Esophagus squamous epithelium (tissue), 5 donors: ENCODE measurements at regions not wholly inside any gene's neighbourhood (a gene's known extent, or its start where the extent isn't known, plus 50 kb on each side); places are given as distances from the start of the nearest gene placed in this dataset.
A peak's percentile ranks its signal among the peaks of the same experiment; 100 is the strongest.

Experiments
- DNase-seq: peaks from one replicate; lab custom pipeline; 2025; lab: John Stamatoyannopoulos, UW
- H3K27ac ChIP-seq, 4 donors: fragments of 200-600 bp; sonication (generic); one replicate each; pipeline ENCODE4 v1.5.1; 2016 to 2019; ENCODE audit warnings: mild to moderate bottlenecking in 1 of 4
- H3K27me3 ChIP-seq, 4 donors: fragments of 200-600 bp; sonication (generic); 1 replicate in 3 of 4; 2 replicates in 1 of 4; pipeline versions ENCODE4 v1.5.1 to v1.6.0; 2017 to 2021; ENCODE audit warnings: antibody characterized with exemption in 1 of 4
- H3K36me3 ChIP-seq, 3 donors: fragments of 200-600 bp; sonication (generic); one replicate each; pipeline ENCODE4 v1.5.1; 2016 to 2019
- H3K4me1 ChIP-seq, 3 donors: fragments of 200-600 bp; sonication (generic); one replicate each; pipeline ENCODE4 v1.5.1; 2017 to 2019
- H3K4me3 ChIP-seq, 4 donors: fragments of 200-600 bp; sonication (generic); 1 replicate in 3 of 4; 2 replicates in 1 of 4; pipeline ENCODE4 v1.5.1; 2016 to 2019; ENCODE audit warnings: mild to moderate bottlenecking in 2 of 4, moderate library complexity in 1 of 4
- H3K9me3 ChIP-seq, 3 donors: fragments of 200-600 bp; sonication (generic); one replicate each; pipeline ENCODE4 v1.5.1; 2016 to 2019
- CTCF ChIP-seq, 6 experiments: fragments of 450-650 bp in 4 of 6; fragments of 200-600 bp in 2 of 6; sonication (generic) in 2 of 6; IDR thresholded peaks; one replicate each; pipeline ENCODE4 v1.5.1; 2016 to 2019; ENCODE audit warnings: antibody characterized with exemption in 6 of 6, mild to moderate bottlenecking in 4 of 6, moderate library complexity in 4 of 6
- POLR2A ChIP-seq, 4 donors: fragments of 450-650 bp; IDR thresholded peaks; one replicate each; pipeline ENCODE4 v1.6.1; 2017; ENCODE audit warnings: antibody characterized with exemption in 4 of 4, mild to moderate bottlenecking in 4 of 4, moderate library complexity in 3 of 4
- WGBS, 2 donors: methylation state at CpG; one replicate each; pipeline ENCODE4 v1.1.5; 2018; 5-methylcytosine and 5-hydroxymethylcytosine counted together
- intact Hi-C: fragments of 100-400 bp; cut with DNase I; formaldehyde crosslinking; loops from one replicate; pipeline ENCODE4 v1.15.0; 2022
- donor health status: DM: yes; HTN: yes; CAD: no.

DNA sequence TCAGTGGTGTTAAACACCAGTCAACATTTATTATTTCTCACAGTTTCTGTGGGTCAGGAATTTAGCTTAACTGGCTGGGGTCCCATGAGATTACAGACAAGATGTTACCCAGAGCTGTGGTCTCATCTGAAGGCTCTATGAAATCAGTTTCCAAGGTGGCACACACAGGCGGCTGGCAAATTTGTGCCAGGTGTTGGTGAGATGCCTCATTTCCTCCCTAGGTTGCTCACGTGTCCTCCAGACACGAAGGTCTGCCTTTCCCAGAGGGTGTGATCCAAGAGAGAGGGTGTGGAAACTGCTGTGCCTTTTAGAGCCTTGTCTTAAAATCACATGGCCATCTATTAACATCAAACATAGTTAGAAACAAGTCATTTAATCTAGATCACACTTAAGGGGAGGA is 209.0 kb downstream of the JCAD start:
- no peaks in the 10 kb centered on the region for H3K36me3 ChIP-seq
- intact Hi-C loops: loop anchor here (10.0 kb wide), 1 partner anchor 94 kb away; no protein-coding TSS in a partner anchor
- TF ChIP-seq CTCF (IDR thresholded peaks at IDR 0.05): no peak
- TF ChIP-seq POLR2A (IDR thresholded peaks at IDR 0.05): no peak
- no peak for DNase-seq
- H3K4me3 ChIP-seq: no peak overlapping the region
- H3K27me3 ChIP-seq: no peaks in the 10 kb centered on the region
- H3K9me3 ChIP-seq: peaks cover 0 to under 1% (median 0%) of the 10 kb centered on the region in 3 donors
- peak overlapping the region; percentile 18 to 86 (median 77) for H3K27ac ChIP-seq
- H3K4me1 ChIP-seq: peaks cover 0 to 64% (median 37%) of the 10 kb centered on the region in 3 donors
- 27 to 64% methylated on average over 2 to 3 of the region's 3 CpGs for WGBS, 2 donors

DNA sequence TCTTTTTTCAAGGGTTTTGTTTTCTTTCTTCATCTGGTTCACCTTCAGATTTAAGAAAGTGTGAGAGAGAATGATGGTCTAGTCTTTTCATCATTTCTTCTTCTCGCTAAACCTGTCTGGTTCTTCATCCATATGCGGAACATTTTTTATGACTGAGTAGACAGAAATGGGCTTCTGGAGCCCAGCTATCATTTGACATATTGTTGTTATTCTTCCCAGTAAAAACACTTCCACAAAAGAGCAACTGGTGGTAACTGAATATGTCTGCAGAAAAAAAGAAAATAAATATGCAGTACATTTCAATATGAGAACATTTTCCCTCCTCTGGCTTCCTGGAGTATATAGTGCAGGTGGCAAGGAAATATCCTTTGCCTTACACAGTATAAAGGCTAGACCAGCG is 209.5 kb downstream of the JCAD start:
- Histone ChIP-seq H3K27me3 (no peaks in the 10 kb centered on the region), H3K4me3 (peak overlapping the region in 1 of 4 donors; percentile 47), H3K36me3 (no peaks in the 10 kb centered on the region), H3K4me1 (peaks cover 0 to 59% (median 36%) of the 10 kb centered on the region in 3 donors), H3K27ac (peak overlapping the region in 3 of 4 donors; percentile 76 to 86 (median 78)), H3K9me3 (peaks cover 0 to 5% (median 5%) of the 10 kb centered on the region in 3 donors)
- intact Hi-C loops: loop anchor here (10.0 kb wide), 2 partner anchors 95 to 115 kb away; no protein-coding TSS in a partner anchor
- DNase-seq: no peak
- 60 to 72% methylated on average over 3 of the region's 3 CpGs for WGBS, 2 donors
- TF ChIP-seq CTCF (IDR thresholded peaks at IDR 0.05): no peak

GRCh38 chr10:29849126-29849833 is 210.1 kb downstream of the JCAD start:
- Histone ChIP-seq H3K9me3 (peaks cover 0 to 7% (median 5%) of the 10 kb centered on the region in 3 donors), H3K27ac (peak overlapping the region; percentile 42 to 86 (median 77)), H3K27me3 (no peaks in the 10 kb centered on the region), H3K4me1 (peaks cover 0 to 53% (median 33%) of the 10 kb centered on the region in 3 donors), H3K36me3 (no peaks in the 10 kb centered on the region), H3K4me3 (peak overlapping the region in 3 of 4 donors; percentile 6 to 47 (median 9))
- 71 to 76% methylated on average over 5 to 9 of the region's 9 CpGs for WGBS, 2 donors
- intact Hi-C loops: loop anchor here (10.0 kb wide), 1 partner anchor 114 kb away; no protein-coding TSS in a partner anchor
- TF ChIP-seq POLR2A (IDR thresholded peaks at IDR 0.05): no peak
- TF ChIP-seq CTCF (IDR thresholded peaks at IDR 0.05): no peak
- DNase-seq: no peak

GRCh38 chr10:29846881-29847280 is 212.1 kb upstream of the SVIL start:
- TF ChIP-seq CTCF (IDR thresholded peaks at IDR 0.05) (no peak), POLR2A (IDR thresholded peaks at IDR 0.05) (no peak)
- WGBS, 2 donors: 86 to 88% methylated on average over 3 of the region's 3 CpGs
- no peak overlapping the region for H3K27ac ChIP-seq
- intact Hi-C loops: loop anchor here (10.0 kb wide), 1 partner anchor 112 kb away; no protein-coding TSS in a partner anchor
- peaks cover 0 to 7% (median 5%) of the 10 kb centered on the region in 3 donors for H3K9me3 ChIP-seq
- H3K4me3 ChIP-seq: no peak overlapping the region
- peaks cover 5 to 44% (median 23%) of the 10 kb centered on the region in 3 donors for H3K4me1 ChIP-seq
- H3K27me3 ChIP-seq: no peaks in the 10 kb centered on the region
- no peak for DNase-seq
- no peaks in the 10 kb centered on the region for H3K36me3 ChIP-seq

- intact Hi-C loops: loop anchor here (10.0 kb wide), 1 partner anchor 110 kb away; no protein-coding TSS in a partner anchor
- Histone ChIP-seq H3K27me3 (no peaks in the 10 kb centered on the region), H3K9me3 (peaks cover 0 to 7% (median 5%) of the 10 kb centered on the region in 3 donors), H3K27ac (no peak overlapping the region), H3K36me3 (no peaks in the 10 kb centered on the region), H3K4me1 (peaks cover 5 to 44% (median 31%) of the 10 kb centered on the region in 3 donors), H3K4me3 (no peak overlapping the region)
- 100% methylated on average over 1 of the region's 1 CpG for WGBS, 2 donors
- TF ChIP-seq POLR2A (IDR thresholded peaks at IDR 0.05) (no peak), CTCF (IDR thresholded peaks at IDR 0.05) (no peak)
- DNase-seq: no peak
Observed at GRCh38 chr10:29845166-29845565, 210.4 kb upstream of the SVIL start.
